Activated CD8-positive, alpha-beta T cell treated with anti-CD3 and anti-CD28 coated beads, Interleukin-2, amount 10 ng/mL, durations not matched to agents 7 days and 5 days (primary cell): ENCODE measurements at regions not wholly inside any gene's neighbourhood (a gene's known extent, or its start where the extent isn't known, plus 50 kb on each side); places are given as distances from the start of the nearest gene placed in this dataset.

ENCODE experiments used
- ATAC-seq: fragments of 150-1000 bp; cut with Tn5 transposase; one replicate; pipeline ENCODE4 v1.10.0; 2021; ENCODE audit warnings: moderate library complexity
- CTCF ChIA-PET: fragments of 350-600 bp; sonication (Branson Sonifier 250); formaldehyde crosslinking; loops from one replicate; lab custom pipeline; 2021; ENCODE audit warnings: antibody characterized with exemption; lab: Charles Lee
- POLR2A ChIA-PET: fragments of 350-600 bp; sonication (Branson Sonifier 250); formaldehyde crosslinking; loops from one replicate; lab custom pipeline; 2021; ENCODE audit warnings: antibody characterized with exemption; lab: Charles Lee
- DNase-seq: peaks from one replicate; pipeline ENCODE4 v3.0.0-alpha.2; 2020
- H3K27ac Mint-ChIP-seq: one replicate; pipeline ENCODE4 v1.8.0; 2021; ENCODE audit warnings: mild to moderate bottlenecking, mixed read lengths
- H3K27me3 Mint-ChIP-seq: one replicate; pipeline ENCODE4 v1.8.0; 2021; ENCODE audit warnings: low read depth, mixed read lengths
- H3K36me3 Mint-ChIP-seq: one replicate; pipeline ENCODE4 v1.8.0; 2021; ENCODE audit warnings: low read depth, mixed read lengths
- H3K4me1 Mint-ChIP-seq: one replicate; pipeline ENCODE4 v1.8.0; 2021; ENCODE audit warnings: low read depth, mixed read lengths
- H3K4me3 Mint-ChIP-seq: one replicate; pipeline ENCODE4 v1.8.0; 2021; ENCODE audit warnings: mild to moderate bottlenecking, mixed read lengths
- H3K9me3 Mint-ChIP-seq: one replicate; pipeline ENCODE4 v1.8.0; 2022; ENCODE audit warnings: mixed read lengths; ENCODE audit not compliant: insufficient read depth

DNA sequence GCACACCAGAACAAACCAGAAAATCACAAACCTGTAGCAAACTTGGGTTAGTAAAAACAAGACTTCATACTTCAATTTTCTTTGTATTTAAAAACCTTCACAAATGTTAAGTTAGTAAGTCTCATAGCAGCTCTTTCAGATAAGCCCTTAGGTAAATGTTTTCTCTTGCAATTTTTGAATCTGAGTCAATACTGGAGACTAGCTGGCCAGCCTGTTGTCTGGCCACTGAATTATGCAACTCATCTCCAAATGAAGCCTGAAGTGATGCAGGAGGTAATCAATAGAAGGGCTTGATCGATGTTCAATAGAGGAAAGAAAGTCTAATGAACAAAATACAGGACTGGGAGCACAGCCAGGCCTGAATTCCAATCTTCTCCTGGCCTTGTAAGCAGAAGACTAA is 465.2 kb downstream of the LRIG3 start:
- Mint-ChIP-seq H3K4me3 (no peak overlapping the region), H3K36me3 (no peaks in the 10 kb centered on the region), H3K27ac (no peak overlapping the region), H3K4me1 (no peaks in the 10 kb centered on the region), H3K27me3 (no peaks in the 10 kb centered on the region), H3K9me3 (no peaks in the 10 kb centered on the region)
- POLR2A ChIA-PET: no interaction called here
- no peak for ATAC-seq
- CTCF ChIA-PET: no interaction called here
- DNase-seq: no peak

- Mint-ChIP-seq H3K36me3 (no peaks in the 10 kb centered on the region), H3K27me3 (no peaks in the 10 kb centered on the region), H3K4me1 (no peaks in the 10 kb centered on the region), H3K4me3 (no peak overlapping the region), H3K9me3 (no peaks in the 10 kb centered on the region), H3K27ac (no peak overlapping the region)
- ATAC-seq (no peak), DNase-seq (no peak)
- ChIA-PET POLR2A (no interaction called here), CTCF (no interaction called here)
These were observed 462.2 kb downstream of the LRIG3 start for GRCh38 chr12:58458102-58458501.

GRCh38 chr12:58459191-58459590 is 461.1 kb downstream of the LRIG3 start:
- POLR2A ChIA-PET: no interaction called here
- no peaks in the 10 kb centered on the region for H3K9me3 Mint-ChIP-seq

GRCh38 chr12:58463051-58463450 is 457.3 kb downstream of the LRIG3 start:
- ATAC-seq (no peak), DNase-seq (no peak)
- H3K27me3 Mint-ChIP-seq: no peaks in the 10 kb centered on the region
- ChIA-PET CTCF (no interaction called here), POLR2A (no interaction called here)
- no peaks in the 10 kb centered on the region for H3K36me3 Mint-ChIP-seq
- no peaks in the 10 kb centered on the region for H3K9me3 Mint-ChIP-seq
- no peak overlapping the region for H3K27ac Mint-ChIP-seq
- no peak overlapping the region for H3K4me3 Mint-ChIP-seq
- H3K4me1 Mint-ChIP-seq: no peaks in the 10 kb centered on the region

More at GRCh38 chr12:58459191-58459590, 461.1 kb downstream of the LRIG3 start:
- Mint-ChIP-seq H3K27me3 (no peaks in the 10 kb centered on the region), H3K36me3 (no peaks in the 10 kb centered on the region), H3K27ac (no peak overlapping the region), H3K4me1 (no peaks in the 10 kb centered on the region), H3K4me3 (no peak overlapping the region)
- CTCF ChIA-PET: no interaction called here
- ATAC-seq: no peak
- no peak for DNase-seq

GRCh38 chr12:58465418-58465817 is 454.9 kb downstream of the LRIG3 start:
- CTCF ChIA-PET: no interaction called here

DNA sequence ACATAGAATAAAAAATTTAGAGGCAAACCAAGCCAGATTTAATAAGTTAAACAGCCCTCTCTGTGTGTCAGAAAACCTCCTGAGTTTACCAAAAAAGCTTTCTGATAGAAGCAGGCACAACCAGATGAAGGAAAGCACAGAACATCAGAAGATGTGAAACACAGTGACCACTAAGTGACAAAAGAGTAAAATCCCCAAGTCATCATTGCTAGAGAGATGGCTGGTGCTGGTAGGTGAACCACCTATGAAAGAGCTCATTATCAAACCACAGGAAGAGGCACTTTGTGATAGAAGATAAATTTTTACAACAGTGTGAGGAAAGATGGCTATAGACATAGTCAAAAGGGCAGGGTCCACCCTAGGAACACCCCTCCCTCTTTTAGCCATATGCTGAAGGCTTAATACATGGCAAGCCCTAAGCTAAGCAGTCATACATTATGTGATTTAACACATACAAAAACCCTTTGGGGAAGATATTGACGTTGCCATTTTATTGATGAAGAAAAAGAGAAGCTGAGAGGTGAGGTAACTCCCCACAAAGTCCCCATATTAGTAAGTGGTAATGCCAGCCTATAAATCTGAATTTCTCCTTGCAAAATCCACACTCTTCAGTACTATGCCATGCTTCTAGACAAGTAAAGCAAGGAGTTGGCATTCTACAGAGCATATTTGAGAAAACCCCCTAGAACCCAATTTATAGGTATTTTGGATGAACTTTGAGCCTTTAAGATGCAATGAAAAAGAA is 449.9 kb downstream of the LRIG3 start:
- DNase-seq: no peak
- Mint-ChIP-seq H3K4me1 (no peaks in the 10 kb centered on the region), H3K27ac (no peak overlapping the region), H3K36me3 (no peaks in the 10 kb centered on the region), H3K27me3 (no peaks in the 10 kb centered on the region), H3K9me3 (no peaks in the 10 kb centered on the region), H3K4me3 (no peak overlapping the region)
- ChIA-PET POLR2A (no interaction called here), CTCF (no interaction called here)
- no peak for ATAC-seq

More at GRCh38 chr12:58465418-58465817, 454.9 kb downstream of the LRIG3 start:
- Mint-ChIP-seq H3K27ac (no peak overlapping the region), H3K36me3 (no peaks in the 10 kb centered on the region), H3K27me3 (no peaks in the 10 kb centered on the region), H3K4me3 (no peak overlapping the region), H3K9me3 (no peaks in the 10 kb centered on the region), H3K4me1 (no peaks in the 10 kb centered on the region)
- POLR2A ChIA-PET: no interaction called here
- no peak for DNase-seq
- no peak for ATAC-seq

DNA sequence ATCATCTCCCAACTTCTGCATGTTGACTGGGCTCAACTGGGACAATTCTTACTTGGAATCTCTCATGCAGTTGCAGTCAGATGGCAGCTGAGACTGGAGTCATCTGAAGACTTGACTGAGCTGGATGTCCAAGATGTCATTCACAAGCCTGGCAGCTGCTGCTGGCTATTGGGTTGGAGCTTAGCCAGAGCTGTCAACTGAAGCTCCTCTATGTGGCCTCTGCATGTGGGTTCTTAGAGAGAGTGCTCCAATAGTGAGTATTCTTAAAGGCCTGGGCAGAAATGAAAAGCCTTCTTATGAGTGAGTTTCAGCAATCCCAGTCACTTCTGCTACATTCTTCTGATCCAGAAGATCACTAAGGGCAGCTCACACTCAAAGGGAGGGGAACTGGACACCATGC is 440.9 kb downstream of the LRIG3 start:
- no peaks in the 10 kb centered on the region for H3K27me3 Mint-ChIP-seq
- POLR2A ChIA-PET: no interaction called here
- CTCF ChIA-PET: no interaction called here
- no peaks in the 10 kb centered on the region for H3K4me1 Mint-ChIP-seq
- H3K4me3 Mint-ChIP-seq: no peak overlapping the region
- no peak overlapping the region for H3K27ac Mint-ChIP-seq
- ATAC-seq (no peak), DNase-seq (no peak)
- H3K9me3 Mint-ChIP-seq: no peaks in the 10 kb centered on the region
- H3K36me3 Mint-ChIP-seq: no peaks in the 10 kb centered on the region

- Mint-ChIP-seq H3K4me1 (no peaks in the 10 kb centered on the region), H3K27ac (no peak overlapping the region), H3K9me3 (no peaks in the 10 kb centered on the region), H3K4me3 (no peak overlapping the region), H3K36me3 (no peaks in the 10 kb centered on the region), H3K27me3 (no peaks in the 10 kb centered on the region)
- POLR2A ChIA-PET: no interaction called here
- ATAC-seq: no peak
- DNase-seq: no peak
- CTCF ChIA-PET: no interaction called here
These were observed 438.5 kb downstream of the LRIG3 start for GRCh38 chr12:58481811-58482210.

- H3K27ac Mint-ChIP-seq: no peak overlapping the region
- H3K27me3 Mint-ChIP-seq: no peaks in the 10 kb centered on the region
- no peaks in the 10 kb centered on the region for H3K9me3 Mint-ChIP-seq
- ChIA-PET CTCF (no interaction called here), POLR2A (no interaction called here)
- H3K36me3 Mint-ChIP-seq: no peaks in the 10 kb centered on the region
- no peak overlapping the region for H3K4me3 Mint-ChIP-seq
- no peaks in the 10 kb centered on the region for H3K4me1 Mint-ChIP-seq
- DNase-seq (no peak), ATAC-seq (no peak)
These were observed 433.0 kb downstream of the LRIG3 start for GRCh38 chr12:58487255-58487654.

GRCh38 chr12:58487678-58488161 is 432.6 kb downstream of the LRIG3 start:
- no peak overlapping the region for H3K27ac Mint-ChIP-seq
- H3K4me3 Mint-ChIP-seq: no peak overlapping the region
- DNase-seq (no peak), ATAC-seq (no peak)
- H3K27me3 Mint-ChIP-seq: no peaks in the 10 kb centered on the region
- ChIA-PET POLR2A (no interaction called here), CTCF (no interaction called here)
- no peaks in the 10 kb centered on the region for H3K4me1 Mint-ChIP-seq
- no peaks in the 10 kb centered on the region for H3K36me3 Mint-ChIP-seq
- H3K9me3 Mint-ChIP-seq: no peaks in the 10 kb centered on the region

- DNase-seq (no peak), ATAC-seq (no peak)
- Mint-ChIP-seq H3K27me3 (no peaks in the 10 kb centered on the region), H3K9me3 (no peaks in the 10 kb centered on the region), H3K27ac (no peak overlapping the region), H3K36me3 (no peaks in the 10 kb centered on the region), H3K4me3 (no peak overlapping the region), H3K4me1 (no peaks in the 10 kb centered on the region)
- ChIA-PET CTCF (no interaction called here), POLR2A (no interaction called here)
These were observed 430.9 kb downstream of the LRIG3 start for GRCh38 chr12:58489394-58489793.

DNA sequence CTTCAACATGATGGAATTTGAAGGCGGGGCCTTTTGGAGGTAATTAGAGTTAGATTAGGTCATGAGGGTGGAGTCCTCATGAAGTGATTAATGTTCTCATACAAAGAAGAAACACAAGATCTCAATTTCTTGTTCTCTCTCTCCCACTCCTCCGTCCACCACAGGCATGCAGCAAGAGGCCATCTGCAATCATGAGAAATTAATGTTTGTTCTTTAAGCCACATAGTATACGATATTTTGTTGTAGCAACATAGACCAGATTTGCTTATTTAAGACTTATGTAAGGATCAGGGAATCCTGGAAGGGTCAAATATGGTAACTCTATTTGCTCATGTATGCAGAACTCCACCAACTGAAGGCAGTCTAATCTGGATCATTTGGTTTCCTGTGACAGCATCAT is 429.0 kb downstream of the LRIG3 start:
- POLR2A ChIA-PET: no interaction called here
- no peaks in the 10 kb centered on the region for H3K4me1 Mint-ChIP-seq
- CTCF ChIA-PET: no interaction called here
- no peaks in the 10 kb centered on the region for H3K9me3 Mint-ChIP-seq
- no peaks in the 10 kb centered on the region for H3K36me3 Mint-ChIP-seq
- H3K4me3 Mint-ChIP-seq: no peak overlapping the region
- DNase-seq: no peak
- no peaks in the 10 kb centered on the region for H3K27me3 Mint-ChIP-seq
- ATAC-seq: no peak
- no peak overlapping the region for H3K27ac Mint-ChIP-seq
